ENCODE measurements at regions not wholly inside any gene's neighbourhood (a gene's known extent, or its start where the extent isn't known, plus 50 kb on each side); places are given as distances from the start of the nearest gene placed in this dataset.

DNA sequence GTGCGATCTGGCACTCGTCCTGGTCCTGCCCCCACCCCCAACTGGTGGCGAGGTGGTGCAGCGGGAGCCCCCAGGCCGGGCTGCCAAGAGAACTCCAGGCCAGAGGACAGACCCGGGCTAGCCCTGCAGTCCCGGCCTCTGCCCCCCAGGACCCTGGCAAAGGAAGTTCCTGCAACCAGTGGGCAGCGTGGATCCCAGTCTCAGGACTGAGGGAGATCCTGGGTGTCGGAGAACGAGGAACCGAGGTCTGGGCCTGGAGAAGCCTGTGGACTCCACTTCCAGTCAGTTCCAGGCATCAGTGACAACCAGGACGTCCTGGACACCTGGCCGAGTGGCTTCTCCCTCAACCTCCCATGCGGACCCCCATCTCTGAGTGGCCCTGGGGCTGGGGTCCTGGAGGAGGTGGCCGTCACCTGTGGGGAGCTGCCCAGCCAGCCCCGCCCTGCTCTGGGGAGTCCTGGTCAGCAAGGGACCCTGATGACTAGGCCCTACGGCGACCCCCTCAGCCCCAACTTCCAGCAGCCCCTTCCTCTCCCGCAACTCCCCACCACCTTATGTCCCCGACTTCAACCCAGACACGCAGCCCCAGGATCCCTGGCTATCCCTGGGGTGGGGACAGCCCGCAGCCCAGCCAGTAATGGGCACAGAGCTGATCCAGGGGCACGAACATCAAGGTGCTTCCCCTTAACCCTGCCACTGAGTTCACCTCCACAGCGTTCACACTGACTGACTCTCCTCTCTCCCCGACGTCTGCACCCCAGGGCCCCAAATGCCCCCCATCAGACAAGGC, 53.7 kb upstream of the NKX1-1 start:
- no peak for DNase-seq (ENCODE audit: low read depth)
- TF ChIP-seq, protein P1, sequence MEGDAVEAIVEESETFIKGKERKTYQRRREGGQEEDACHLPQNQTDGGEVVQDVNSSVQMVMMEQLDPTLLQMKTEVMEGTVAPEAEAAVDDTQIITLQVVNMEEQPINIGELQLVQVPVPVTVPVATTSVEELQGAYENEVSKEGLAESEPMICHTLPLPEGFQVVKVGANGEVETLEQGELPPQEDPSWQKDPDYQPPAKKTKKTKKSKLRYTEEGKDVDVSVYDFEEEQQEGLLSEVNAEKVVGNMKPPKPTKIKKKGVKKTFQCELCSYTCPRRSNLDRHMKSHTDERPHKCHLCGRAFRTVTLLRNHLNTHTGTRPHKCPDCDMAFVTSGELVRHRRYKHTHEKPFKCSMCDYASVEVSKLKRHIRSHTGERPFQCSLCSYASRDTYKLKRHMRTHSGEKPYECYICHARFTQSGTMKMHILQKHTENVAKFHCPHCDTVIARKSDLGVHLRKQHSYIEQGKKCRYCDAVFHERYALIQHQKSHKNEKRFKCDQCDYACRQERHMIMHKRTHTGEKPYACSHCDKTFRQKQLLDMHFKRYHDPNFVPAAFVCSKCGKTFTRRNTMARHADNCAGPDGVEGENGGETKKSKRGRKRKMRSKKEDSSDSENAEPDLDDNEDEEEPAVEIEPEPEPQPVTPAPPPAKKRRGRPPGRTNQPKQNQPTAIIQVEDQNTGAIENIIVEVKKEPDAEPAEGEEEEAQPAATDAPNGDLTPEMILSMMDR (conservative IDR thresholded peaks at IDR 0.05; ENCODE audit: control insufficient read depth, insufficient read depth, low read depth, low read length), result no peak
- no peak overlapping the region for H3K4me3 ChIP-seq (ENCODE audit: control insufficient read depth, low read depth, low read length)

DNA sequence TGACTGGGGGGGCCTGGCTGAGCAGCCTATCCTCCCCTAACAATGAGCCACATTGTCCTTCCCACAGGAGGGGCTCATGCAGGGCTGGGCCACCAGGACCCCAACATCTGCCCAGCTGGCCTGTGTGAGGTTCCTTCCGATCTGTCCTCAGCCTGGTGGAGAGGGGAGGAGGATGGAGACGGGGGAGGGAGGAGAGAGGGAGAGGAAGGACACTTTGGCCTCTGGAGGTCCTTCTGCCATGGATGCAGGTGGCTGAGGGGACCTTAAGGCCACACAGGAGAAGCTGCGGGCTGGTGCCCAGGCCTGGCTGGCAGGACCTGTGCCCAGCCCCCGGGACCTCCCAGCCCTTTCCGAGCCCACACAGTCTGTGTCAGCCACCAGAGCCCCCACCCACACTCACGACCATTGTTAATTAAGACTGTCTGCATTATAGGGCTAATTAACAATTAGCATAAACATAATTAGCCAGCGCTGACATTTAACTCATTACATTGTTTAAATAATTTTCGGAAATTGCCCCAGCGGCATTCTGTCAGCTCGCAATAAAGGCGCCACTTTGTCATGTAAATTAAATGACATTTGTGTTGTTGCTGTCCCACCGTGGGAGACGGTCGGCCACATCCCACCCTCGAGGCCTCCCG, 53.0 kb upstream of the NKX1-1 start:
- DNase-seq (ENCODE audit: low read depth), result no peak
- TF ChIP-seq, protein P1 (conservative IDR thresholded peaks at IDR 0.05; ENCODE audit: control insufficient read depth, insufficient read depth, low read depth, low read length), result no peak
- no peak overlapping the region for H3K4me3 ChIP-seq (ENCODE audit: control insufficient read depth, low read depth, low read length)

DNA sequence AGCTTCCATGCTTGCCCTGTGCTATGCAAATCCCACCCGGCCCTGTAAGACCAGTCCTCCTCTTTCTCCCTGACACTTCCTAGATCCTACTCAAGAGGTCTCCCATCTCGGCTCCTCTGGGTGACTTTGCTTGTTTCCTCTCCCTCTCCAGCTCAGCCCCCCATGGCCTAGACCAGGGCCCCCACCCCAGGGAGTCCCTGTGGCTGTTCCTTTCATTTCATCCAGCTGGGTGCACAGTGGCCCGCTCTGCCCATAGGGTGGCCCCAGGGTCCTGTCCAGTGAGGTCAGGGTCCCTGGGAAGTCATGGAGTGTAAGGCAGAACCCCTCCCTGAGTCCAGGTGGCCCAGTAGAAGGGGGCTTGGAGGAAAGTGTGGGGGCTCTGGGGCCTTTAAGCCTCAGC, 52.3 kb upstream of the NKX1-1 start:
- no peak for DNase-seq (ENCODE audit: low read depth)
- TF ChIP-seq, protein P1 (conservative IDR thresholded peaks at IDR 0.05; ENCODE audit: control insufficient read depth, insufficient read depth, low read depth, low read length), result no peak

More for the DNA sequence above, 52.3 kb upstream of the NKX1-1 start:
- no peak overlapping the region for H3K4me3 ChIP-seq (ENCODE audit: control insufficient read depth, low read depth, low read length)
